Prostate gland (tissue), 2 donors: ENCODE measurements at regions not wholly inside any gene's neighbourhood (a gene's known extent, or its start where the extent isn't known, plus 50 kb on each side); places are given as distances from the start of the nearest gene placed in this dataset.
"Not testable (repeated sequence)": the region's sequence is repeated elsewhere in the genome, so short reads cannot be mapped to it uniquely, and the experiment has no call there.

Experiments
- POLR2A ChIP-seq: fragments of 450-650 bp; IDR thresholded peaks from one replicate; pipeline ENCODE4 v1.6.1; 2016; ENCODE audit warnings: antibody characterized with exemption, mild to moderate bottlenecking
- TF ChIP-seq, protein P1 (sequence below), 4 experiments: fragments of 200-600 bp in 2 of 4; fragments of 450-650 bp in 2 of 4; sonication (generic) in 2 of 4; IDR thresholded peaks; 1 replicate in 3 of 4; 2 replicates in 1 of 4; pipeline ENCODE4 v1.5.1; 2016 to 2019; ENCODE audit warnings: antibody characterized with exemption in 4 of 4, mild to moderate bottlenecking in 2 of 4, moderate library complexity in 2 of 4

DNA sequence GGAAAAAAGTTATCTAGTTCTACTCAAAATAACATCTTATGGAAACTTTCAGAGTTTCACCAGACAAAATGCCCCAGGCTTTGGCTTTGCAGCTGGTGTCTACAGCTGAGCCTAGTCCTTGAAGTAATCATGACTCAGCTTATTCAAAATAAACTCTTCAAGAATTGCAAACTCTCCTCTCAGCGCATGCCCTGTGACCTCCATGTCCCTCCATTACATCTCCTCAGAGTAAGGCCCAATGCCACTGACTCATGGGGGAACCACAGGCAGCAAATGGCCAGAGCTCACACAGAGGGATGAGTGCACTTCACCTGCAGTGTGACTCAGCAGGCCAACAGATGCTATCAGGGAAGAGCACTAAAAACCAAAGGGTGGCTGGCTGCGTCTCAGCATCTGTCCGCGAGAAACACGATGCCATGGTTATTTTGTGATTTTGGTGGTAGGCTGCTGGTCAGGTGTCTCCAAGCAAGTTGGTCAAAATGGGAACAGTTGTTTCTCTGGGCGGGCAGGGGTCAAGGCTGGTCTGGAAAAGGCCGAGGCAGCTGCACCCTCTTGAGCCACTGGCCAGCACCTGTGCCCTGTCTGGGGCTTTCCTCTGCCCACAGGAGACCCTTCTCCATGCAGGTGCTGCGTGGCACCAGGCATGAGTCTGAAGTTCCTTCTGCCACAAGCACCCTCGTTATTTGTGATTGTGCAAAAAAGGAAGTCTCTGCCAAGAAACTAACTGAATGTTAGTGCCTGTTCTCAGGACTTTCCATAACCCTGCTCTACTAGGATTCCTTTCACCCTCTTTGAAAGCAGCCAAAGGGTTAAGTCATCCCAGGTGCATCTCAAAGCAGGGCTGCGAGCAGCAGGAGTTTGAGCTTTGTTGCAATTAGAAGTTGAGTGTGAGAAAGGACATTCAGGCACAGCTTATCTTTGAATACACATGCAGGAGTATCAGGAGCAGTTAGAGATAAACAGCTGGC lies 118.1 kb upstream of the PLGLB2 start:
- TF ChIP-seq, protein P1, sequence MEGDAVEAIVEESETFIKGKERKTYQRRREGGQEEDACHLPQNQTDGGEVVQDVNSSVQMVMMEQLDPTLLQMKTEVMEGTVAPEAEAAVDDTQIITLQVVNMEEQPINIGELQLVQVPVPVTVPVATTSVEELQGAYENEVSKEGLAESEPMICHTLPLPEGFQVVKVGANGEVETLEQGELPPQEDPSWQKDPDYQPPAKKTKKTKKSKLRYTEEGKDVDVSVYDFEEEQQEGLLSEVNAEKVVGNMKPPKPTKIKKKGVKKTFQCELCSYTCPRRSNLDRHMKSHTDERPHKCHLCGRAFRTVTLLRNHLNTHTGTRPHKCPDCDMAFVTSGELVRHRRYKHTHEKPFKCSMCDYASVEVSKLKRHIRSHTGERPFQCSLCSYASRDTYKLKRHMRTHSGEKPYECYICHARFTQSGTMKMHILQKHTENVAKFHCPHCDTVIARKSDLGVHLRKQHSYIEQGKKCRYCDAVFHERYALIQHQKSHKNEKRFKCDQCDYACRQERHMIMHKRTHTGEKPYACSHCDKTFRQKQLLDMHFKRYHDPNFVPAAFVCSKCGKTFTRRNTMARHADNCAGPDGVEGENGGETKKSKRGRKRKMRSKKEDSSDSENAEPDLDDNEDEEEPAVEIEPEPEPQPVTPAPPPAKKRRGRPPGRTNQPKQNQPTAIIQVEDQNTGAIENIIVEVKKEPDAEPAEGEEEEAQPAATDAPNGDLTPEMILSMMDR (IDR thresholded peaks at IDR 0.05): not testable (repeated sequence)
- not testable (repeated sequence) for TF ChIP-seq POLR2A
